NK-92 treated with Interleukin-12 subunit alpha and Interleukin-12 subunit beta, amount 100 ng/mL, for 24 hours (cell line): ENCODE measurements at regions not wholly inside any gene's neighbourhood (a gene's known extent, or its start where the extent isn't known, plus 50 kb on each side); places are given as distances from the start of the nearest gene placed in this dataset.

ENCODE experiments used
- DNase-seq: peaks from one replicate; lab custom pipeline; 2025; lab: John Stamatoyannopoulos, UW

GRCh38 chr9:32837551-32838058, 54.3 kb downstream of the TMEM215 start:
- no peak for DNase-seq

GRCh38 chr9:32839013-32839885, 55.9 kb downstream of the TMEM215 start:
- no peak for DNase-seq

- no peak for DNase-seq
Observed at GRCh38 chr9:32841314-32841713, 58.0 kb downstream of the TMEM215 start.

DNA sequence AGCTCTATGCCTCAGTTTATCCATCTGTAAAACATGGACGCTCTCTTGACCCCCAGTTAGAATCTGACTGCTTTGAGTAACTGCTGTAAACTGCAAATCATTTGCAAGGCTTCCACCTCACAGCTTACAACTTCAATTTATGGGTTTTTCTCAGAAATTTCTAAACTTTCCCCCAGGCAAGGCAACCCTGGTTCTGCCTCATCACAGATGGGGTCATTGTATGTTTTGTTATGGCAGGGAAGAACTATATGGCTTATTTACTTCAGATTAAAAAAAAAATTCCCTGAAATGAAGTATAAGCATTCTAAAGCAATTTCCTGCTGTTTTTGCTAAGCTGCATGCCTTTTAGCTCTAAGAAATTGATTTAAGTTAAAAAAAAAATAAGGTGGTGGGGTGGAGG, 60.0 kb downstream of the TMEM215 start:
- no peak for DNase-seq

- no peak for DNase-seq
Observed at GRCh38 chr9:32844259-32844658, 60.9 kb downstream of the TMEM215 start.

DNA sequence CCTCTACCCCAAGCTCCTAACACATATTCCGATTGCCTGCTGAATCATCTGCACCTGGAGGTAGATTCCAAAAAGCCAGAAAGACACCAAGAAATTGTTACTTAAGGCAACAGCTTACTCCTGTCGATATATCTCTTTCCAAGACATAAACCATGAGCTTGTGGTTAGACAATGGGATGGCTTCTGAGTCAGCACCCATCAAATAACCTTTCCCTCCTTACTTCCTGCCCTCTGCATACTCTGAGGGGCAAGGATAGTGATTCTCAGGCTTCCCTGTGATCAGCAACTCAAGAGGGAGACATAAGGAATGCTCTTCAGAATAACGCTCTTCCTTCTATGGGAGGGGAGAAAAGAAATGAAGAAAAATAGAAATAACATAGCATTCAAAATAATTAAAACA, 70.9 kb downstream of the TMEM215 start:
- DNase-seq: no peak

DNA sequence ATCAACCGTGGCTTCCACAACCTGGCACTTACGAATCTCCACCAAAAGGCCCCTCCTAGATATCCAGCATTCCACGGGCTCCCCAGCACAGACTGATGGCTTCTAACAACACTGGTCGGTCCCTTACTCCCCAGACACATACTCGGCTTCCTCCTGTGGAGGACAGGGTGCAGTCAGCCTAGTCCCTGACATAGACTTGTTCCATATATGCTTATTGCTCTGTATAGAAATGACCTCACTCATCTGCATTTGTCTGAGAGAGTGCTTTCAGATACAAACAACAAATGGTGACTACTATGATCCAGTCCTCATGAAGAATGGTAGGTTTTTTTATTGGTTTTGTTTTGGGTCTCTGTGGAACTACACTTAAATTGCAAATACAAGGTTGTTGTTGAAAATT, 72.4 kb downstream of the TMEM215 start:
- DNase-seq: no peak

- DNase-seq: no peak
Observed at GRCh38 chr9:32863291-32863690, 80.0 kb downstream of the TMEM215 start.

- DNase-seq: no peak
Observed at GRCh38 chr9:32864971-32865370, 81.6 kb downstream of the TMEM215 start.

DNA sequence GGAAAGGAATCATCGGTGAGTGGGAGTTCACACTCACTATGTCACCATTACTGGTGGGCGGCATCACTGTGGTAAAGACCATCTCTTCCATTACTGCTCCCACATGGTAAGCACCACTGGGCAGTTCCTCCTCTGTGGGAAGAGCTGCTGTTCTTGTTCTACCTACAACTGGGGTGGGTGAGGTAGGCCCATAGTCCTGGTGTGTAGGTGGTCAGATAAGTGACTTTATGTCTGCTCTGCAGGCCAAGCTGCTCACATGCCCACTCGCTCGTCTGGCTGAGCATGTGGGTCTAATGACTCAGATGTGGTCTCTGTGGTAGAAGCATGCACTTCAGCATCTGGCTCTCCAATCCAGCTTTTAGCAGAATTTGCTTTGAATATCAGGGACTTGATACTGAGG, 82.9 kb downstream of the TMEM215 start:
- peak; percentile 20 for DNase-seq

- no peak for DNase-seq
Observed at GRCh38 chr9:32867026-32867425, 83.7 kb downstream of the TMEM215 start.

GRCh38 chr9:32867601-32868204, 84.4 kb downstream of the TMEM215 start:
- no peak for DNase-seq

GRCh38 chr9:32869404-32869803, 86.1 kb downstream of the TMEM215 start:
- no peak for DNase-seq

DNA sequence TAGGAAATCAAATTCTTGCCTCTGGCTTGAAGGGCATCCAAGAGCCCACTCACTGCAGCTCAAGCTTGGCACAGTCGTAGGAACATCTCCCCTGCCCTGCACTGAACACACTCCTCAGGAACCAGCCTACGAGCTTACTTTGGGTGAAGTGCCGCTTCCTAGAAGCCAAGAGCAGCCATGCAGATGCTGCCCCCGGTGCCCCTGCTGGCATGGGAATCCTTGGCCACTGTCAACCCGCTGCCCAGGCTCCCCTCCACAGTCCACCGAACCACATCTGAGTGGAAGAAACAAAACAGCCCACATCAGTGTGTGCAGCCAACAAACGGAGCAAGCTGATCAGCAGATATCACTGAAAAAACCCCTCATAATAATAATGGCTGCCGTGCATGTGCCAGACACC, 89.8 kb downstream of the TMEM215 start:
- no peak for DNase-seq

DNA sequence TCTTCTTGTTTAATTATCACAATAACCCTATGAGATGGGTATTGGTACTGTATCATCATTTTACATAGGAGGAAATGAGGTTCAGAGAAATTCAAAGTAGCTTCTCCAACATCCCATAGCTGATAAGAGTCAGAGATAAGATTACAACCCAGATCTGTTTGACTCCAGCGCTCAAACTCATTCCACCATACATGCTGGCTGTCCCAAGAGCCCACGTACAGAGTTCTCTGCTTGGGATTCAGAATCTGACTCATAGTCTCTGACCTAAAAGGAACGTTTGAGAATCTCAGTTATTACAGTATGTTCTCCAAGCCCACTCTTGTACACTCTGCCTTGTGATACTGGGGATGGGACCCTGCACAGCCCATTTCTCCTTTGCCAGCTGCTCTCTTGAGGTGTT, 90.2 kb downstream of the TMEM215 start:
- no peak for DNase-seq

GRCh38 chr9:32875242-32875641, 91.9 kb downstream of the TMEM215 start:
- DNase-seq: no peak

GRCh38 chr9:32875748-32876147, 92.4 kb downstream of the TMEM215 start:
- DNase-seq: no peak

DNA sequence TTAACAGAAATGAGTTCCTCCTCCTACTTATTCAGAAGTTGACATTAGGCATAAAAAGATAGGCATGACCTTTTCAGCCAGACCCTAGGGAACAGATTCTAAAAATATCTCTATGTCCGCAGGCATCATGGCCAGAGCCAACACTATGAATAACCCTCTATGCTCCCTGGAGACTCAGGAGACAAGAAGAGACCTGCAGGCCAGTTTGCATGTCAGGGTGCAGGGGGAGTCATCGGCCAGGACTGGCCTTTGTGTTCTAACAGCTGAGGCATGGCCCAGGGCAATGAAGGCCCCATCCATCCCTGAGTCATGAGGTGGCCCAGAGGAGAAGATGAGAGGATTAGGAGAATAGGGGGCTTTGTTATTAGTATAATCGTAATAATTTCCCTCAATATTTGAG, 93.8 kb downstream of the TMEM215 start:
- DNase-seq: no peak

- DNase-seq: no peak
Observed at GRCh38 chr9:32877639-32878217, 94.4 kb downstream of the TMEM215 start.

DNA sequence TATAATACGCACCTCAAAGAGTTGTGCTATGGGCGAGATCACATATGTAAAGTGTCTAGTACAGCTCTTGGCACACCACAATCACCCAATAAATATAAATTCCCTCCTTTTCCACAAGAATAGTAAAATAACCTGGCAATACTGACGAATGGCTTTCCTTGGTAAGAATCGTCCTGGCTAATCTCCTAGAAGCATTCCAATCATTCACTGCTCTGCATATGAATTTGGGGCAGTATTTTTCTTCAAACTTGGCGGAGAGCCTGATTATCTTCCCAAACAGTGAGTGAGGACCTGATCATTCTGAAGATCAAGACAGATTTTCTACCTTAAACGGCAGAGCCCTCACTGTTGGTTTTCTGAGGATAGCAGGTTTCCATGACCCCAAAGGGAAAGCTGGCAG, 96.0 kb downstream of the TMEM215 start:
- no peak for DNase-seq

- no peak for DNase-seq
Observed at GRCh38 chr9:32881948-32882347, 98.6 kb downstream of the TMEM215 start.

DNA sequence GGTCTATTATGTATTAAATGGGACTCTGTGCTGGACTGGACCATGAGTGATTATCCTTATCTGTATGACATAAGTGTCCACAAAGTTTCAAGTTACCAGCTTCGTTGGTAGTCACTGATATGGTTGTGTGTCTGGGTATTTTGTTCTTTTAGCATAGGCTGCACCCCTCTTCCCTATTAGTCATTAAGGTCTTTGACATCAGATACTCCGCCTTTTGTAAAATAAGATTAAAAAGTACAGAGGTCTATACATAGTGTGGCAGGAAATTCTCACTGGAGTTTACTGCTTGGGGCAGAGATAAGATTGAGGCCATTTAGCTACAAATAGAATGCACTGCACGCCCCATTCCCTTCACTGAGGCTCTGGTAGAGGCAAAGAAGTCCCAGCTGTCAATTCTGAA, 99.4 kb downstream of the TMEM215 start:
- DNase-seq: no peak

DNA sequence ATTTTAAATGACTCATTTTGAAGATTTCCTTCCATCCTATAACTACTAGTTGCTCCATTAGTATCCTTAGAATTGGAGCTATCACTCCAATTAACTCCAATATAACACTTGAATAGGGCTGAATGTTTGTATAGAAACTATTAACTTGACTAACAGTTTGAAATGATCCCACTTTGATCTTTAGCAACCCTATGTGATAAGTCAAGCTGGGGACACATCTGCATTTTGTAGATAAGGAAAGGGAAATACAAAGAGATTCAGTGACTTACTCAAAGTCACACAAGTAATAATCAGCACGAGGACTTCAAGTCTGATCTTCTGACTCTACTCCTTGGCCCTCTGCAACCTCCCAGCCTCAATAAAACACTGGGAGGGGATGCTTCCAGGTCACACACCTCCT, 101.1 kb downstream of the TMEM215 start:
- DNase-seq: no peak
